HEK293 (cell line): ENCODE measurements at regions not wholly inside any gene's neighbourhood (a gene's known extent, or its start where the extent isn't known, plus 50 kb on each side); places are given as distances from the start of the nearest gene placed in this dataset.
A peak's percentile ranks its signal among the peaks of the same experiment; 100 is the strongest.

Experiments
- CTCF ChIP-seq: fragments of 450-650 bp; formaldehyde crosslinking; IDR thresholded peaks from 2 replicates; pipeline ENCODE4 v1.5.1; 2016; ENCODE audit warnings: missing biosample characterization, missing genetic modification characterization
- GLI2 ChIP-seq: fragments of 450-650 bp; formaldehyde crosslinking; IDR thresholded peaks from 2 replicates; pipeline ENCODE4; 2017; ENCODE audit warnings: missing biosample characterization, missing genetic modification characterization, low read depth, borderline replicate concordance
- GLI4 ChIP-seq: fragments of 450-650 bp; formaldehyde crosslinking; IDR thresholded peaks from 2 replicates; pipeline ENCODE4 v1.5.1; 2016; ENCODE audit warnings: missing biosample characterization, missing genetic modification characterization
- GLIS2 ChIP-seq: fragments of 450-650 bp; formaldehyde crosslinking; IDR thresholded peaks from 2 replicates; pipeline ENCODE4 v1.5.1; 2016; ENCODE audit warnings: missing biosample characterization, missing genetic modification characterization
- PRDM1 ChIP-seq: fragments of 450-650 bp; formaldehyde crosslinking; IDR thresholded peaks from 2 replicates; pipeline ENCODE4; 2016; ENCODE audit warnings: missing biosample characterization, missing genetic modification characterization
- ZFP41 ChIP-seq: fragments of 450-650 bp; formaldehyde crosslinking; IDR thresholded peaks from 2 replicates; pipeline ENCODE4 v1.5.1; 2016; ENCODE audit warnings: missing biosample characterization, missing genetic modification characterization, borderline replicate concordance
- ZNF138 ChIP-seq: fragments of 450-650 bp; formaldehyde crosslinking; IDR thresholded peaks from 2 replicates; pipeline ENCODE4 v1.5.1; 2016; ENCODE audit warnings: missing biosample characterization, missing genetic modification characterization, borderline replicate concordance
- ZNF174 ChIP-seq: fragments of 450-650 bp; formaldehyde crosslinking; IDR thresholded peaks from 2 replicates; pipeline ENCODE4 v1.5.0; 2017; ENCODE audit warnings: missing biosample characterization, mild to moderate bottlenecking, missing genetic modification characterization
- ZNF24 ChIP-seq: fragments of 450-650 bp; formaldehyde crosslinking; IDR thresholded peaks from 2 replicates; pipeline ENCODE4 v1.5.1; 2016; ENCODE audit warnings: missing biosample characterization, missing genetic modification characterization
- ZNF274 ChIP-seq, 2 experiments: fragments of 200-500 bp in 1 of 2; fragments of 450-650 bp in 1 of 2; sonication (Bioruptor generic) in 1 of 2; formaldehyde crosslinking in 1 of 2; IDR thresholded peaks; 2 replicates each; pipeline versions ENCODE4 v1.5.1 to v1.6.1; 2014 to 2016; ENCODE audit warnings: borderline replicate concordance in 1 of 2, inconsistent platforms in 1 of 2, low read length in 1 of 2, missing biosample characterization in 1 of 2, missing genetic modification characterization in 1 of 2
- ZNF311 ChIP-seq: fragments of 450-650 bp; formaldehyde crosslinking; IDR thresholded peaks from 2 replicates; pipeline ENCODE4 v1.5.1; 2017; ENCODE audit warnings: missing biosample characterization, missing genetic modification characterization, borderline replicate concordance
- ZNF404 ChIP-seq: fragments of 450-650 bp; formaldehyde crosslinking; IDR thresholded peaks from 2 replicates; pipeline ENCODE4 v1.5.1; 2017; ENCODE audit warnings: missing biosample characterization, missing genetic modification characterization
- ZNF768 ChIP-seq: fragments of 450-650 bp; formaldehyde crosslinking; IDR thresholded peaks from 2 replicates; pipeline ENCODE4 v1.5.1; 2018; ENCODE audit warnings: missing biosample characterization, mild to moderate bottlenecking, missing genetic modification characterization
- TF ChIP-seq, protein P1 (sequence below): fragments of 450-650 bp; IDR thresholded peaks from 2 replicates; pipeline ENCODE4 v1.5.1; 2018; ENCODE audit warnings: missing biosample characterization, missing genetic modification characterization

DNA sequence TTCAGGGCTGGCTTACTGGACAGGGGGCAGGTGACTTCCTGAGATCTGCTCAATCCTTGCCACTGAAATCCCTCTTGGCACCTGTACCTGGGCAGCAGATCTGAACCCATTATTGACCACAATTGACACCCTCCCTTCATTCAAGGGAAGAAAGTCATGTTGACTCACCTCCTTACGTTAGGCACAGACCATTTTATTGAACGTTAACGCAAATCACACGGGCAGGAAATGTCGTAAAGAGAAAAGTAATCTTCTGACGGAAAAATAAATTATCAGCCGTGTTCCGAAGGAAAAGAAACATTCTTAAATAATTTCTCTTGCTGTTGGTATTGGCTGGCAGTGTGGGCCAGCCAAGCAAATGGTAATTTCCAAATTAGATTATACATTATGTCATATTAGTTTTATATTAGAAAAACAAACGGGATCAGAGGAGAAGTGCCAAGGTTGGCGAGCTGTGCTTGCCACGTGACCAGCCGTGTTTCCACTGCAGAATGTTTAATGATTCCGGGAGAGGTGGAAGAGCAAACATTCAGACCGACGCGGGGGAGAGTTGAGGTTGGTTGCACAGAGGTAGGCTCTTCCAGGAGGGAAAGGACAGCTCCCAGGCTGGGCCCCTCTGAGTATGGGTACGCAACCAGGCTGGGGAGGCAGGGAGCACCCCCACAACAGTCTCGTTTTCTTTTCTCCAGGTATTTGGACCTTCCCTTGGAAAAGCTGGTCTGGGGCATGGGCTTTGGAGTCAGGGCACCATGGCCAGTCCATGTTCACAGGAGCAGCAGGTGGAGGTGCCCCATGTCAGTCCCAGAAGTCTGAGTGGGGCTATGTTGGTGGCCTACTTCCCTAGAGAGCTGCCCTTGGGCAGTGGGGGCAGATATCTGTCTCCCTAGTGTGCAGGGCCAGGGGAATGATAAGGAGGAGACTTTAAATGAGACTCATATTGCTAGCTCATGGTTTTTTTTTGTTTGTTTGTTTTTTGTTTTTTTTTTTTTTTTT is 121.1 kb downstream of the FOXD2 start:
- TF ChIP-seq GLI2 (tag by site-specific recombination), result no peak
- TF ChIP-seq ZNF138 (tag by site-specific recombination), result no peak
- no peak for TF ChIP-seq ZFP41 (tag by site-specific recombination)
- TF ChIP-seq ZNF274 (IDR thresholded peaks at IDR 0.05; ENCODE audit: low read length), result no peak
- no peak for TF ChIP-seq ZNF274 (tag by site-specific recombination; IDR thresholded peaks at IDR 0.05; ENCODE audit: borderline replicate concordance)
- no peak for TF ChIP-seq CTCF
- no peak for TF ChIP-seq ZNF311
- no peak for TF ChIP-seq PRDM1
- no peak for TF ChIP-seq ZNF768 (tag by site-specific recombination)
- no peak for TF ChIP-seq ZNF404 (tag by site-specific recombination)
- peak; percentile 50; the same call in 1 of the 2 replicates for TF ChIP-seq GLIS2 (tag by site-specific recombination)
- TF ChIP-seq, protein P1, sequence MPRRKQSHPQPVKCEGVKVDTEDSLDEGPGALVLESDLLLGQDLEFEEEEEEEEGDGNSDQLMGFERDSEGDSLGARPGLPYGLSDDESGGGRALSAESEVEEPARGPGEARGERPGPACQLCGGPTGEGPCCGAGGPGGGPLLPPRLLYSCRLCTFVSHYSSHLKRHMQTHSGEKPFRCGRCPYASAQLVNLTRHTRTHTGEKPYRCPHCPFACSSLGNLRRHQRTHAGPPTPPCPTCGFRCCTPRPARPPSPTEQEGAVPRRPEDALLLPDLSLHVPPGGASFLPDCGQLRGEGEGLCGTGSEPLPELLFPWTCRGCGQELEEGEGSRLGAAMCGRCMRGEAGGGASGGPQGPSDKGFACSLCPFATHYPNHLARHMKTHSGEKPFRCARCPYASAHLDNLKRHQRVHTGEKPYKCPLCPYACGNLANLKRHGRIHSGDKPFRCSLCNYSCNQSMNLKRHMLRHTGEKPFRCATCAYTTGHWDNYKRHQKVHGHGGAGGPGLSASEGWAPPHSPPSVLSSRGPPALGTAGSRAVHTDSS (tag by site-specific recombination), result no peak
- TF ChIP-seq GLI4 (tag by site-specific recombination), result no peak
- TF ChIP-seq ZNF24 (tag by site-specific recombination), result peak; percentile 42; the same call in 1 of the 2 replicates
- no peak for TF ChIP-seq ZNF174
